ENCODE measurements at regions not wholly inside any gene's neighbourhood (a gene's known extent, or its start where the extent isn't known, plus 50 kb on each side); places are given as distances from the start of the nearest gene placed in this dataset.
"Not testable (repeated sequence)": the region's sequence is repeated elsewhere in the genome, so short reads cannot be mapped to it uniquely, and the experiment has no call there.

GRCh38 chr3:72269475-72269874, 484.5 kb upstream of the PROK2 start:
- no peak for DNase-seq

DNA sequence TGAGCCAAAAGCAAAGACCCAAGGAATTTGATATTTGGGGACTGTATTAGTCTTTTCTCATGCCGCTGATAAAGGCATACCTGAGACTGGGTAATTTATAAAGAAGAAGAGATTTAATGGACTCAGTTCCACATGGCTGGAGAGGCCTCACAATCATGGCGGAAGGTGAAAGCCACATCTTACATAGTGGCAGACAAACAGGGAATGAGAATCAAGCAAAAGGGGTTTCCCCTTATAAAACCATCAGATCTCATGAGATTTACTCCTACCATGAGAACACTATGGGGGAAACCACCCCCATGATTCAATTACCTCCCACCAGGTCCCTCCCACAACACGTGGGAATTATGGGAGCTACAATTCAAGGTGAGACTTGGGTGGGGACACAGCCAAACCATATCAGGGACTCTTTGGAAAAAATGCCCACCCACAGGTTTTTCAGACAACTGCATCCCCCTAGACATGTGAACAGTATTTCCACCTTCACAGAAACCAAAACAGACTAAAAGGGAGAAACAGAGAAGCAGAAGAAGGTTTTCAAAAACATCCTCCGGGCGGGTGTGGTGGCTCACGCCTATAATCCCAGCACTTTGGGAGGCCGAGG, 482.1 kb upstream of the PROK2 start:
- not testable (repeated sequence) for DNase-seq

DNA sequence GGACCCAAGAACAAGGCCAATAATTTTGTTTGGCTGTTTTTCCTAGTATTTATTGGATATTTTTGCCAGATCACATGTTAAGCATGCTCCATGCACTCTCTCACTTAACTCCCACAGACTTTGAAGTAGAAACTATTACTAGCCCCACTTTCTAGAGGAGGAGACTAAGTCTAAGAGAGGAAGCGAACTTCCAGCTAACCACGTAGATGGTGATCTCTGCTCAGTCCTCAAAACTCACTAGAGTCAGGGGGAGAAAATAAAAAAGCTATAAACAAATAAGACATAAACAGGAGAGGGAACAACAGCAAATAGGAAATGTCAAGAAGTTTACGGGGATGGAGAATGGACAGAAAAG, 481.0 kb upstream of the PROK2 start:
- DNase-seq = no peak

DNA sequence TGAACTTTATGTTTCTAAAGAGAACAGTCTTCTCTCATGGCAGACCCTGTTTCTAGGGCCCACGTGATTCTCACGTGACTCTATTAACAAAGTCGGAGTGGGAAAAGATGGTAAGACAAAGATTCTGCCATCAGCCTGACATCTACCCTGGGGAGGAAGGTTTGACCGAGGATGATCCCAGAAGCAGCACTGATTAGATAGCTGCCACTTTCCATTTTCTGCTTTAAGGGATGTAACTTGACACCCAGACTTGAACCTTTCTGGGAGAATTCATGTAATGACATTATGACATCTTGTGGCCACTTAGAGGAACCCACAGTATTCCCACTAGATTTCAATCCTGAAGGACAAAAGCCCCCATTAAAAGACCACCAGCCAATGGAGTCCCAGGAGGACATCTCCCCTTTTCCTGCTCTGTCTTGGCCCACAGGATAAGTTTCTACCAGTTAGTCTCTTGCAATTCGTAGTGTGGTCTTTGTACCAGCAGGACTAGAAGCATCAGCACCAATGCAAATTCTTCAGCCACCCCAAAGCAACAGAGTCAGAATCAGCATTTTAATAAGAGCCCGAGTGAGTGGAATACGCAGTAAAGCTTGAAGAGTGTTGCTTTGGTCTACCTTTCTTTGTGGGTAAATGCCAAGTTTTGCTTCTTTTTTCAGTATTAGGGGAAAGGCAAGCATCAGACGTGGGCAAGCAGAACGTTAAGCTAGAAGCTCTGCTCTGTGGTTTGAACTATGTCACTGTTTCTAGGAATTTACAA, 480.5 kb upstream of the PROK2 start:
- DNase-seq = no peak

- DNase-seq = no peak
These were observed 478.5 kb upstream of the PROK2 start for GRCh38 chr3:72263223-72263990.

- no peak for DNase-seq
These were observed 477.8 kb upstream of the PROK2 start for GRCh38 chr3:72262736-72263135.

DNA sequence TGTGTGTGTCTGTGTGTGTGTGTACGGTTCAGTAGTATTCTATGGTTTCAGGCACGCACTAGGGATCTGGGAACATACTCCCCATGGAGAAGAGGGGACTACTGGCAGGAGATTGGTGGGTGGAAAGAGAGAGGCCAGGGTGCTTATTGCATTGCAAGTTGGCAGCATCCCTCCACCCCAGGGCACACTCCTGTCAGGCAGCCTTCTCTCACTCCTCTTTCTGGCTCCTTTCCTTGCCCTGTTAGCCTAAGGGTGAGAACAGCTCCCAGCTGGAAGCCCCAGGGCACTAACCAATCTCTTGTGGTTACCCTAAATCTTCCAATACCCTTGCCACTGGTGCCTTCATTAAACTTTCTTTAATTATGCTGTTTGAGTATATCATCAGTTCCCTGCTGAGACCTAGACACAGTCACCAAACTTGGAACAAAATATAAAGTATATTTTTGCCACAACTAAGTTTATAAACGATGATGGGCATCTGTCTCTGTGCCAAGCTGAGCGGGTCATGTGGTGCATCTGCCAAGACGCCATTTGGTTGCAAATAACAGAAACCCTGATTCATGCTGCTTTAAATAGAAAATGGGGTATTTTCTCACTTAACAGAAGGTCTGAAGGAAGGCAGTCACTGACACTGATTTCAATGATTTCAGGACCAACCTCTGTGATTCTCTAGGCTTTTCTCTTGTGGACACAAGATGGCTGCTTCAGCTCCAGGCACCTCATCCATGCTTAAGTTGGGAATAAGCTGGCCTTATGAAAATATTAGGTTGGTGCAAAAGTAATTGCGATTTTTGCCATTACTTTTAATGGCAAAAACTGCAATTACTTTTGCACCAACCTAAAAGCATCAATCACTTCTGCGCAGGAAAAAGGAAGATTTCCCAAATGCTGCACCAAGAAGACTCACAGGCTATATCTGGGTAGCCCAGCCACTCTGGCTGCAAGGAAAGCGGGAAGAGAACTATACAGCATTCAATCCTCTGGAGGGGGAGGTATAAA, 476.9 kb upstream of the PROK2 start:
- DNase-seq = no peak

DNA sequence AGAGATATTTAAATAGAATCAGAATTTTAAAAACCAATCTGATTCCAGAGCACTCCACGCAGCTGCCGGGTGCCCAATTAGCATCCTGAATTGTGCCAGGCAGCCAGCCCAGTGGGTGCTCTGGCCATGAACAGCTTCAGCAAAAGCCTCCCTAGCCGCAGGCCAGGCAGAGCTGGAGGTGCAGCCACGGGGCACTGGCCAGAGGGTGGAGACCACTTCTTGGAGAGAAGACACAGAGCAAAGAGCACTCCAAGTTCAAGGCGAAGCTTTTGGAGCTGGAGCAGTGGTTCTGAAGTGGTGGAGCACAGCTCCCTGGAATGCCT, 475.6 kb upstream of the PROK2 start:
- DNase-seq = no peak

DNA sequence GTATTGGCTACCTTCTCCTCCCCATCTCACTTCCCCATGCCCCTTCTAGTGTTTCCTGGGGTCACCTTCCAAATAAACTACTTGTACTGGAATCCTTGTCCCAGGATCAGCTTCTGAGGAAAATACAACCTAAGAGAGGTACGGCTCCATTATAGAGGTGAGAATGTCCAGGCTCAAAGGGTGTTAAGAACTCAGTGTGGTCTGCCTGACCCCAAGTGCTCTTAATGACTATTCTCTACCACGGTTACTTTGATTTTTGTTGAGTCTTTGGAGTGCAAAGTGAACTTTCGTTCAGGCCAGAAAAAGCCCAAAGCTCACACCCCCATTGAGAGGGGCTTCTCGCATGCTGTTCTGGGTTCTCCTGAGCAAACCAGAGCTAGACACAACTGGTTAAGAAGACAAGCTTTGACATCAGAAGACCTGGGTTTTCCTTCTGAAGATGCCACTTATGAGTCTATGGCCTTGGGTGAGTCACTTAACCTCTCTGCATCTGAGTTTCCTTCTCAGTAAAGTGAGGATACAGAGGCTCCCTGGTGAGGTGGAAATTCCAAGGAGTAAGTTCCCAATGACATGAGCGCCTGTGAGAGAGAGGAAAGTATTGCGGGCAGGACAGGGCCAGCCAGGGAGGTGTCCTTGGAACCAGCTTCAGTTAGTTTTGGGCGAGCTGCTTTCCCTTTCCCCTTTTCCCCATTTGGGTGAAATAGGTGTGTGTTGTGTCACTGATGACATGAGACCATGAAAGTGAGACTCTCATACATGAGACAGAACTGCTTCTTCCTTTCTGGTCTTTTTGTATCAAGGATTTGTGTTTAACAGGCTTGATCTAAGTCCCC, 475.0 kb upstream of the PROK2 start:
- DNase-seq = no peak

DNA sequence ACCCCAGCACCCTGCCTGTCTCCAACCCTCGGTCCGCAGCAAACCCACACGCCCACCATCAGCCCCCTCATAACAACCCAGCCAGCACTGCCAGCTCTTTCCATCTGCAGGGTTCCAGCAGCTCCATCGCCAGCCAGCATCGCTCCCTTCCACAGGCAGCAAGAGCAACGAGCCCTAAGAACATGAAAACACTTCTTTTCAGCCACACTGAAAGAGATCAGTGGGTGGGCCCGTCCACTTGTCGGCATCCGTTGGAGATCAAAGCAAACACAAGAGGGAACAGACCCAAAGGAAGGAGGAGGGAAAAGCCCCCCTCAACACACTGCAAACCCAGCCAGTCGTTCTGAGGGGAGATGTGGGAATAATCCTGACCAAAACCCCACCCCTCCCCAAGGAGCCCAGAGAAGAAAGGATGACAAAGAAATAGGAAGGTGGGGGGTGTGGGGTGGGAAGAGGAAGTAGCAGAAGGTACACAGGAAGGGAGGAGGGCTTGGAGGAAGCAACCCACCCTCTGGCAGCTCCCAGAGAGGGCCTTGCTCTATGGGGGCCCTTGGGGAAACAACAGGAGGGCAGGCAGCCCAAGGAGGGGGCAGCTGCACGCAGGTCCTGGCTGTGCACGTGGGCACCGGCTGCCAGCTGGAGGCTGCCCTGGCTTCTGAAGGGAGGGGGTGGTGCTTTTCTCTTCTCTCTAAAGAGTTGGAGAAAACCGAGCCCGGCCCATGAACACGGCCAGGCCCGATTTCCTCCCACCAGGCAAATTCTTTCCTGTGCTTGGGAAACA, 473.6 kb upstream of the PROK2 start:
- DNase-seq = peak; percentile 35

- no peak for DNase-seq
These were observed 472.8 kb upstream of the PROK2 start for GRCh38 chr3:72257738-72258137.

- DNase-seq = no peak
These were observed 472.3 kb upstream of the PROK2 start for GRCh38 chr3:72257203-72257602.

GRCh38 chr3:72256716-72257115, 471.8 kb upstream of the PROK2 start:
- no peak for DNase-seq

DNA sequence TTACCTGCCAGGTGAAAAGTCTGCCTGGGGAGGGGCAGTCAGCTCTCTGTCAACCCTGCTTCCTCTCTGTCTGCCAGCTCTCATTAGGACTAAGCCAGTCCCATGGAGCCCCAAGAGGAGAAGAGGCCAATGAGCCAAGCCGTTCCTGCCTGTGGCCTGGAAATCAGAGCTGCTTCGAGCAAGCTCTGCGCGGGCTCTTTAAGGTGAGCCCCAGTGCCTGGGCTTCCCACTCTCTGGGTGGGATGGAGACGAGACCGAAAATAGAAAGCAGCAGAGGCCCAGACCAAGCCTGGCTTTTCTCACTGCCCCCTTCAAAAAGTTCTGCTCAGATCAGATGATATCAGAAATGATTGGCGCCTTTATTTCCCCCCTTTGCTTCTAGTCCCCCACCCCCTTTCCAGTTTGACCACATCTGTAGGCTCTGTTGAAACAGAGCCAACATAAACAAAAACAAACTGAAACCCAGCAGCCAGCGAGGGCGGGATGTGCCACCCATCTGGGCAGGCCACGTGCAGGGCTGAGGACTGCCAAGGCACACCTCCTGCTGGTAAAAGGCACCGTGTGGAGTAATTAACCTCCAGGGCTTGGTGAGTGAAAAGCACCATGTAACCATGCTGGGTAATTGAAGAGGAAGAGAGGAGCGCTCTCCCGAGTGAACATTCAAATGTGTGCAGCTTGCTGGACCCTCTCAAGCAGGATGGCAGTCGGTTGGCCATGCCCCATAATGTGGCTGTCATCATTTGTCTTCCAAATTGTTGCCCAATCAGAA, 471.0 kb upstream of the PROK2 start:
- peak; percentile 55 for DNase-seq

DNA sequence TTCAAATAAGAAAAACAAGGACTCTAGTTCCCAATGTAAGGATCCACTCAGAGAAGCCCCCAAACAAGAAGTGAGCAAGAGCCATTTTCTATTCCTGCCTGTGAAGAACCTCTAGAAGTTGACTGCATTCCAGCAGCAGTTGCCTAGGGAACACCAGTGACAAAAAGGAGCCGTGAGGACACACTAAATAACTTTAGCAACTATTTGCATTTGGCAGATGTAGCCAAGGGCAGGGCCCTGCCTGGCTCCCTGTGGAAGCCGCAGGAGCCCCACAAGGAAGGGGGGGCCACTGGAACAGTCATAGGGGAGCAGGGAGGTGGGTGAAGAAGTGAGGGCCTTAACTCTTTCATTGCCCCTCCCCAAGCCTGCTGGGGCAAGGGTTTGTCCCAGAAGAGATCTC, 470.2 kb upstream of the PROK2 start:
- no peak for DNase-seq

GRCh38 chr3:72254483-72254882, 469.5 kb upstream of the PROK2 start:
- DNase-seq = no peak

DNA sequence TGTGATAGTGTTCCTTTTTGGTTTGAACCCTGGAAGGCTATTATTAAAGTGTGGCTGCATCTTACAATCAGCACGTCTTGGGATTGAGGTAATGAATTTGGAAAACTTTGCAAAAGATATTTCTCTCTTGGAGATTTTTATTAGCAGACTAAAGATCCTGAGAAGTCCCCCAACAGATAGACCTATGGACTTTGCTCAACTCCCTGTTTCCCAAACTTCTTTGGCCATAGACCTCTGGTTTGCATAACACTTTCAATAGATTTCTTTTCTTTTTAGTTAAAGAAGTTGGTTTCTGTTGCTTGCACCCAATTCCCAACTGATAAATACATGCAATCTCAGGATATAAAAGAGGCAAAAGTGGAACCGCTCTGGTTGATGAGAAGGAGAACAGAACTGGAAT, 465.8 kb upstream of the PROK2 start:
- DNase-seq = no peak

- no peak for DNase-seq
These were observed 463.9 kb upstream of the PROK2 start for GRCh38 chr3:72248869-72249268.

DNA sequence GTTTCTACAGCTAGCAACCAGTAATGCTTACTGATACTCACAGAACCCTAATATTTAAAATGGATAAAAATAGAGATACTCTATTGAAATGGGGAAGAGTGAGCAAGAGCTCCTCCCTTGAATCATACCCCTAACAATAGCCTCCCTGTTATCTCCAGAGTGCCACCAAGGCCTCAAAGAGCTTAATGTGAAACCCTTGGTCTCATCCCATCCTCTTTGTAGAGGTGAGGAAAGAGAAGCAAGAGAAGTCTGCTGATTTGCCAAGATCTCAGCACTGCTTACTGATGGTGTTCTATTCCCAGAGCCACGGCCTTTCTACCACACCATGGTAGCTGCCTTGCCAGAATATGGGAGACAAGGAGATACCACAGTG, 463.4 kb upstream of the PROK2 start:
- DNase-seq = no peak

- DNase-seq = no peak
These were observed 462.9 kb upstream of the PROK2 start for GRCh38 chr3:72247645-72248388.

Data from CD4-positive, alpha-beta T cell treated with Interleukin-17A for 4 hours (primary cell).